Activated CD4-positive, CD25-positive, alpha-beta regulatory T cell treated with anti-CD3 and anti-CD28 coated beads, Interleukin-2, amount 50 U/mL, for 24 hours (primary cell): ENCODE measurements at regions not wholly inside any gene's neighbourhood (a gene's known extent, or its start where the extent isn't known, plus 50 kb on each side); places are given as distances from the start of the nearest gene placed in this dataset.

Experiments used
- ATAC-seq, 2 donors: fragments of 150-1000 bp; cut with Tn5 transposase; one replicate each; pipeline ENCODE4 v1.10.0; 2021; ENCODE audit warnings: mild to moderate bottlenecking in 1 of 2, moderate library complexity in 1 of 2

- no peak for ATAC-seq
Measured at GRCh38 chr15:97840501-97840900, 120.0 kb upstream of the ARRDC4 start.

- no peak for ATAC-seq
Measured at GRCh38 chr15:97841558-97841957, 118.9 kb upstream of the ARRDC4 start.

- no peak for ATAC-seq
Measured at GRCh38 chr15:97849183-97849582, 111.3 kb upstream of the ARRDC4 start.

GRCh38 chr15:97858296-97858695 lies 102.2 kb upstream of the ARRDC4 start:
- ATAC-seq: no peak

GRCh38 chr15:97861529-97862260 lies 98.8 kb upstream of the ARRDC4 start:
- no peak for ATAC-seq

GRCh38 chr15:97866959-97867358 lies 93.5 kb upstream of the ARRDC4 start:
- ATAC-seq: no peak

- no peak for ATAC-seq
Measured at GRCh38 chr15:97867870-97868269, 92.6 kb upstream of the ARRDC4 start.

- ATAC-seq: no peak
Measured at GRCh38 chr15:97868981-97869380, 91.5 kb upstream of the ARRDC4 start.

- ATAC-seq: no peak
Measured at GRCh38 chr15:97870771-97871170, 89.7 kb upstream of the ARRDC4 start.

GRCh38 chr15:97874139-97874538 lies 86.4 kb upstream of the ARRDC4 start:
- ATAC-seq: no peak

GRCh38 chr15:97875025-97875512 lies 85.4 kb upstream of the ARRDC4 start:
- ATAC-seq: no peak

- no peak for ATAC-seq
Measured at GRCh38 chr15:97875513-97876280, 84.8 kb upstream of the ARRDC4 start.

- no peak for ATAC-seq
Measured at GRCh38 chr15:97876281-97876675, 84.2 kb upstream of the ARRDC4 start.

GRCh38 chr15:97881346-97881965 lies 79.0 kb upstream of the ARRDC4 start:
- no peak for ATAC-seq

GRCh38 chr15:97884513-97885131 lies 75.9 kb upstream of the ARRDC4 start:
- ATAC-seq: no peak

- no peak for ATAC-seq
Measured at GRCh38 chr15:97890307-97890706, 70.2 kb upstream of the ARRDC4 start.

GRCh38 chr15:97892167-97892938 lies 68.2 kb upstream of the ARRDC4 start:
- no peak for ATAC-seq

- ATAC-seq: no peak
Measured at GRCh38 chr15:97893967-97894366, 66.5 kb upstream of the ARRDC4 start.

GRCh38 chr15:97899981-97900380 lies 60.5 kb upstream of the ARRDC4 start:
- no peak for ATAC-seq

- no peak for ATAC-seq
Measured at GRCh38 chr15:97902140-97902780, 58.2 kb upstream of the ARRDC4 start.

- no peak for ATAC-seq
Measured at GRCh38 chr15:97903560-97903959, 56.9 kb upstream of the ARRDC4 start.
